ENCODE measurements at regions not wholly inside any gene's neighbourhood (a gene's known extent, or its start where the extent isn't known, plus 50 kb on each side); places are given as distances from the start of the nearest gene placed in this dataset.

GRCh38 chrX:126394681-126395080 is 157.9 kb downstream of the DCAF12L1 start:
- in situ Hi-C loops (cut with HindIII; ENCODE audit: extremely low pct_ligation_motif_present, low pct_unique_long_range_greater_than_20kb) (no loop called here), intact Hi-C loops (cut with micrococcal nuclease; ENCODE audit: unreplicated experiment) (no loop called here)
- H3K4me2 ChIP-seq (ENCODE audit: low read depth, low read length) = no peak overlapping the region
- H2AFZ ChIP-seq (ENCODE audit: low read length) = no peak overlapping the region
- no peak overlapping the region for H3K4me3 ChIP-seq (replicated peaks in 1 of 3; ENCODE audit: insufficient read depth in 1 of 3, low read depth in 2 of 3, low read length in 3 of 3)
- ChIA-PET POLR2A (no interaction called here), CTCF (ENCODE audit: low intra/inter-chr PET ratio, low total read pairs) (no interaction called here)
- DNase-seq (ENCODE audit: low spot score) (no peak), FAIRE-seq (no peak), ATAC-seq (no peak)
- no TSS peak for BruUV-seq (replicated peaks)
- H3K79me2 ChIP-seq (ENCODE audit: insufficient read depth, low read length) = no peaks in the 10 kb centered on the region
- no peaks in the 10 kb centered on the region for H4K20me1 ChIP-seq (ENCODE audit: insufficient read depth, low read length)
- H3K9me3 ChIP-seq (ENCODE audit: low read length) = peaks cover 4% of the 10 kb centered on the region; the same call in 1 of the 2 replicates
- H3K36me3 ChIP-seq (replicated peaks in 1 of 2; ENCODE audit: control insufficient read depth in 1 of 2, insufficient read depth in 2 of 2, low read length in 2 of 2) = no peaks in the 10 kb centered on the region
- H3K4me1 ChIP-seq (ENCODE audit: insufficient read depth, low read length) = no peaks in the 10 kb centered on the region
- H3K9ac ChIP-seq (ENCODE audit: insufficient read depth, low read depth, low read length) = no peak overlapping the region
- TF ChIP-seq FOXA3 (CRISPR knock-in tag; IDR thresholded peaks at IDR 0.05) (no peak), RXRB (CRISPR knock-in tag; IDR thresholded peaks at IDR 0.05; ENCODE audit: borderline replicate concordance) (no peak), PAX8 (CRISPR knock-in tag; IDR thresholded peaks at IDR 0.05; ENCODE audit: borderline replicate concordance) (no peak), SOX5 (CRISPR knock-in tag; IDR thresholded peaks at IDR 0.05; ENCODE audit: borderline replicate concordance) (no peak)
- no peak overlapping the region for H3K27ac ChIP-seq (ENCODE audit: extremely low read length, insufficient read depth, low read length)
- WGBS (ENCODE audit: low lambda C conversion rate) = 68% methylated on average over 2 of the region's 2 CpGs
- no peaks in the 10 kb centered on the region for H3K27me3 ChIP-seq (ENCODE audit: control insufficient read depth in 1 of 2, insufficient read depth in 2 of 2, low read length in 2 of 2)

DNA sequence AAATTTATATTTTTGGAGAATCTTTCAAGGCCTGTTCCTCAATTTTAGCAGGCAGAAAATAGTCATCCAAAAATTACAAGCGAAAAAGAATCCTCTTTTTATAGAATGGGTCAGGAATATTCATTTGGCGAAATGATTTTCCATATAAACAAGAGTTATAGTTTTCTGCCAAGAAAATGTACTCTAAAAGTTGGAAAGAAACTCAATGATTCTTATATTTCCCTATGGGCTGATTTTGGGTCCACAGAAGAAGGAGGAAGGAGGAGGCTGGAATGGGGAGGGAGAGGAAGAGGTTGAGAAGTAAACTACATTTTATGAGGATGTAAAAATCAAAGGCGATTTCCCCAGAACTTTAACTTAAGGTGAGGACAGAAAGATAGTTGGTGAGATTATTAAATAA is 159.3 kb downstream of the DCAF12L1 start:
- Histone ChIP-seq H3K27ac (ENCODE audit: extremely low read length, insufficient read depth, low read length) (no peak overlapping the region), H3K27me3 (ENCODE audit: control insufficient read depth in 1 of 2, insufficient read depth in 2 of 2, low read length in 2 of 2) (no peaks in the 10 kb centered on the region), H3K4me1 (ENCODE audit: insufficient read depth, low read length) (no peaks in the 10 kb centered on the region), H3K9ac (ENCODE audit: insufficient read depth, low read depth, low read length) (no peak overlapping the region), H3K4me3 (replicated peaks in 1 of 3; ENCODE audit: insufficient read depth in 1 of 3, low read depth in 2 of 3, low read length in 3 of 3) (no peak overlapping the region), H2AFZ (ENCODE audit: low read length) (no peak overlapping the region), H3K79me2 (ENCODE audit: insufficient read depth, low read length) (no peaks in the 10 kb centered on the region), H3K36me3 (replicated peaks in 1 of 2; ENCODE audit: control insufficient read depth in 1 of 2, insufficient read depth in 2 of 2, low read length in 2 of 2) (no peaks in the 10 kb centered on the region), H4K20me1 (ENCODE audit: insufficient read depth, low read length) (no peaks in the 10 kb centered on the region), H3K9me3 (ENCODE audit: low read length) (peaks cover 1% of the 10 kb centered on the region; the same call in 1 of the 2 replicates), H3K4me2 (ENCODE audit: low read depth, low read length) (no peak overlapping the region)
- FAIRE-seq (no peak), DNase-seq (ENCODE audit: low spot score) (no peak), ATAC-seq (no peak)
- in situ Hi-C loops (cut with HindIII; ENCODE audit: extremely low pct_ligation_motif_present, low pct_unique_long_range_greater_than_20kb) = no loop called here
- intact Hi-C loops (cut with micrococcal nuclease; ENCODE audit: unreplicated experiment) = no loop called here
- POLR2A ChIA-PET = no interaction called here
- no peak for TF ChIP-seq BORCS8-MEF2B (CRISPR knock-in tag; IDR thresholded peaks at IDR 0.05)
- no peak for TF ChIP-seq ZBTB7A (CRISPR knock-in tag; IDR thresholded peaks at IDR 0.05)
- TF ChIP-seq HMGA1 (CRISPR knock-in tag; conservative IDR thresholded peaks at IDR 0.05) = no peak
- no peak for TF ChIP-seq ZBTB21 (CRISPR knock-in tag; IDR thresholded peaks at IDR 0.05)
- no peak for TF ChIP-seq RBM39 (IDR thresholded peaks at IDR 0.05; ENCODE audit: low read depth, low read length, poor library complexity, severe bottlenecking)
- no peak for TF ChIP-seq DDIT3 (CRISPR knock-in tag; IDR thresholded peaks at IDR 0.05)
- TF ChIP-seq ZC3H4 (CRISPR knock-in tag; IDR thresholded peaks at IDR 0.05; ENCODE audit: borderline replicate concordance) = no peak
- TF ChIP-seq MZF1 (CRISPR knock-in tag; IDR thresholded peaks at IDR 0.05; ENCODE audit: borderline replicate concordance) = no peak
- no peak for TF ChIP-seq KLF9 (CRISPR knock-in tag; IDR thresholded peaks at IDR 0.05; ENCODE audit: low read depth)
- TF ChIP-seq, protein P1, sequence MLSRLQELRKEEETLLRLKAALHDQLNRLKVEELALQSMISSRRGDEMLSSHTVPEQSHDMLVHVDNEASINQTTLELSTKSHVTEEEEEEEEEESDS (CRISPR knock-in tag; IDR thresholded peaks at IDR 0.05; ENCODE audit: borderline replicate concordance) = no peak
- TF ChIP-seq, protein P2, sequence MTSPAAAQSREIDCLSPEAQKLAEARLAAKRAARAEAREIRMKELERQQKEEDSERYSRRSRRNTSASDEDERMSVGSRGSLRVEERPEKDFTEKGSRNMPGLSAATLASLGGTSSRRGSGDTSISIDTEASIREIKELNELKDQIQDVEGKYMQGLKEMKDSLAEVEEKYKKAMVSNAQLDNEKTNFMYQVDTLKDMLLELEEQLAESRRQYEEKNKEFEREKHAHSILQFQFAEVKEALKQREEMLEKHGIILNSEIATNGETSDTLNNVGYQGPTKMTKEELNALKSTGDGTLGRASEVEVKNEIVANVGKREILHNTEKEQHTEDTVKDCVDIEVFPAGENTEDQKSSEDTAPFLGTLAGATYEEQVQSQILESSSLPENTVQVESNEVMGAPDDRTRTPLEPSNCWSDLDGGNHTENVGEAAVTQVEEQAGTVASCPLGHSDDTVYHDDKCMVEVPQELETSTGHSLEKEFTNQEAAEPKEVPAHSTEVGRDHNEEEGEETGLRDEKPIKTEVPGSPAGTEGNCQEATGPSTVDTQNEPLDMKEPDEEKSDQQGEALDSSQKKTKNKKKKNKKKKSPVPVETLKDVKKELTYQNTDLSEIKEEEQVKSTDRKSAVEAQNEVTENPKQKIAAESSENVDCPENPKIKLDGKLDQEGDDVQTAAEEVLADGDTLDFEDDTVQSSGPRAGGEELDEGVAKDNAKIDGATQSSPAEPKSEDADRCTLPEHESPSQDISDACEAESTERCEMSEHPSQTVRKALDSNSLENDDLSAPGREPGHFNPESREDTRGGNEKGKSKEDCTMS (CRISPR knock-in tag; conservative IDR thresholded peaks at IDR 0.05) = no peak
- TF ChIP-seq HDAC1 (CRISPR knock-in tag; IDR thresholded peaks at IDR 0.05) = no peak
- TF ChIP-seq ZNF224 (CRISPR knock-in tag; IDR thresholded peaks at IDR 0.05) = no peak
- no peak for TF ChIP-seq CHD2 (IDR thresholded peaks at IDR 0.05; ENCODE audit: low read depth, low read length)
- TF ChIP-seq DNMT1 (CRISPR knock-in tag; IDR thresholded peaks at IDR 0.05) = no peak
- CTCF ChIA-PET (ENCODE audit: low intra/inter-chr PET ratio, low total read pairs) = no interaction called here
- no TSS peak for BruUV-seq (replicated peaks)
- WGBS (ENCODE audit: low lambda C conversion rate) = 62% methylated on average over 3 of the region's 3 CpGs

Data from HepG2 (cell line).